PC-3 (cell line): ENCODE measurements at regions not wholly inside any gene's neighbourhood (a gene's known extent, or its start where the extent isn't known, plus 50 kb on each side); places are given as distances from the start of the nearest gene placed in this dataset.

Experiments used
- ATAC-seq: fragments of 200-7000 bp; cut with Tn5 transposase; 2 replicates; pipeline ENCODE4 v1.9.1; 2020; ENCODE audit warnings: mild to moderate bottlenecking, moderate library complexity
- BruUV-seq: library from RNA; stranded (reverse); fragments of 400-500 nt; replicated peaks from 2 replicates; lab custom pipeline; 2021; lab: Mats Ljungman, UMichigan
- CTCF ChIA-PET: fragments of 300-600 bp; sonication (Branson Sonifier 250); formaldehyde crosslinking; loops from one replicate; lab custom pipeline; 2022; ENCODE audit warnings: antibody characterized with exemption; lab: Charles Lee
- POLR2A ChIA-PET: fragments of 300-600 bp; sonication (Branson Sonifier 250); formaldehyde crosslinking; loops from one replicate; lab custom pipeline; 2022; ENCODE audit warnings: antibody characterized with exemption; ENCODE audit not compliant: unreplicated experiment; lab: Charles Lee
- DNase-seq: peaks from one replicate; pipeline ENCODE4 v3.0.0-alpha.2; 2015
- H2AFZ ChIP-seq: fragments of 300-600 bp; sonication (generic); 2 replicates; pipeline ENCODE4 v1.6.0; 2016; ENCODE audit warnings: antibody characterized with exemption, low read length
- H3F3A ChIP-seq: fragments of 300-600 bp; sonication (generic); one replicate; pipeline ENCODE4 v1.6.0; 2017; ENCODE audit warnings: antibody characterized with exemption, low read length, control low read depth, mild to moderate bottlenecking; ENCODE audit not compliant: unreplicated experiment
- H3K27ac ChIP-seq: fragments of 300-600 bp; sonication (generic); 2 replicates; pipeline ENCODE4 v1.5.1; 2016; ENCODE audit warnings: mild to moderate bottlenecking, low read length
- H3K27me3 ChIP-seq: fragments of 300-600 bp; sonication (generic); 2 replicates; pipeline ENCODE4 v1.6.1; 2016; ENCODE audit warnings: low read length, mixed read lengths
- H3K36me3 ChIP-seq: fragments of 300-600 bp; sonication (generic); 2 replicates; pipeline ENCODE4 v1.6.1; 2016; ENCODE audit warnings: low read depth, mixed run types, low read length, mixed read lengths
- H3K4me1 ChIP-seq: fragments of 300-600 bp; sonication (generic); 2 replicates; pipeline ENCODE4 v1.5.1; 2016; ENCODE audit warnings: low read length; ENCODE audit not compliant: insufficient read depth
- H3K4me2 ChIP-seq: fragments of 300-600 bp; sonication (generic); 2 replicates; pipeline ENCODE4 v1.6.0; 2016; ENCODE audit warnings: low read length
- H3K4me3 ChIP-seq: fragments of 300-600 bp; sonication (generic); 2 replicates; pipeline ENCODE4 v1.5.1; 2016; ENCODE audit warnings: mild to moderate bottlenecking, low read length, mixed read lengths
- H3K79me2 ChIP-seq: fragments of 300-600 bp; sonication (generic); 2 replicates; pipeline ENCODE4 v1.6.1; 2017; ENCODE audit warnings: low read length, mixed read lengths
- H3K9ac ChIP-seq: fragments of 300-600 bp; sonication (generic); 2 replicates; pipeline ENCODE4 v1.6.0; 2016; ENCODE audit warnings: mild to moderate bottlenecking, low read length
- H3K9me2 ChIP-seq: fragments of 300-600 bp; sonication (generic); replicated peaks from 2 replicates; pipeline ENCODE4 v1.6.1; 2016; ENCODE audit warnings: mixed run types, low read length, mixed read lengths
- H3K9me3 ChIP-seq: fragments of 300-600 bp; sonication (generic); 2 replicates; pipeline ENCODE4 v1.6.1; 2016; ENCODE audit warnings: low read length, mixed read lengths
- H4K20me1 ChIP-seq: fragments of 300-600 bp; sonication (generic); 2 replicates; pipeline ENCODE4 v1.6.1; 2016; ENCODE audit warnings: low read length, mixed read lengths
- CTCF ChIP-seq: fragments of 300-600 bp; sonication (generic); conservative IDR thresholded peaks from 2 replicates; pipeline ENCODE4 v1.5.1; 2017; ENCODE audit warnings: antibody characterized with exemption, low read depth, mild to moderate bottlenecking, low read length
- EZH2 ChIP-seq: fragments of 300-600 bp; sonication (generic); IDR thresholded peaks from one replicate; pipeline ENCODE4 v1.6.1; 2017; ENCODE audit warnings: antibody characterized with exemption, mild to moderate bottlenecking, low read length; ENCODE audit not compliant: unreplicated experiment
- EZH2phosphoT487 ChIP-seq: fragments of 300-600 bp; sonication (generic); IDR thresholded peaks from 2 replicates; pipeline ENCODE4 v1.6.1; 2018; ENCODE audit warnings: mild to moderate bottlenecking, antibody characterized with exemption, low read length, borderline replicate concordance
- intact Hi-C: fragments of 100-400 bp; cut with micrococcal nuclease; formaldehyde crosslinking; loops from 2 replicates; pipeline ENCODE4 v1.9.0; 2023

GRCh38 chr21:27462726-27463125 lies 495.8 kb upstream of the ADAMTS5 start:
- ATAC-seq: no peak
- BruUV-seq: no TSS peak
- CTCF ChIA-PET: no interaction called here
- Histone ChIP-seq H3K79me2 (no peaks in the 10 kb centered on the region), H4K20me1 (no peaks in the 10 kb centered on the region), H3K9me2 (no peaks in the 10 kb centered on the region), H2AFZ (no peak overlapping the region), H3K4me3 (no peak overlapping the region), H3K27ac (no peak overlapping the region), H3K9ac (no peak overlapping the region), H3K36me3 (no peaks in the 10 kb centered on the region), H3F3A (no peaks in the 10 kb centered on the region), H3K4me2 (no peak overlapping the region), H3K9me3 (peaks cover 13% of the 10 kb centered on the region), H3K27me3 (no peaks in the 10 kb centered on the region), H3K4me1 (no peaks in the 10 kb centered on the region)
- intact Hi-C loops: no loop called here
- TF ChIP-seq CTCF (no peak), EZH2phosphoT487 (no peak), EZH2 (no peak)
- POLR2A ChIA-PET: no interaction called here
- DNase-seq: no peak

- H3K4me1 ChIP-seq: no peaks in the 10 kb centered on the region
- H3K4me3 ChIP-seq: no peak overlapping the region
- H3F3A ChIP-seq: no peaks in the 10 kb centered on the region
- H3K4me2 ChIP-seq: no peak overlapping the region
- no peak for ATAC-seq
- intact Hi-C loops: no loop called here
- no peaks in the 10 kb centered on the region for H3K27me3 ChIP-seq
- no peak for DNase-seq
- ChIA-PET CTCF (no interaction called here), POLR2A (no interaction called here)
- H3K79me2 ChIP-seq: no peaks in the 10 kb centered on the region
- H3K36me3 ChIP-seq: no peaks in the 10 kb centered on the region
- no TSS peak for BruUV-seq
- no peaks in the 10 kb centered on the region for H4K20me1 ChIP-seq
- H3K27ac ChIP-seq: no peak overlapping the region
- H3K9me2 ChIP-seq: no peaks in the 10 kb centered on the region
- no peak overlapping the region for H2AFZ ChIP-seq
- no peak overlapping the region for H3K9ac ChIP-seq
- 0 out of 2 replicates have a peak, but pooled peaks cover 4% of the 10 kb centered on the region for H3K9me3 ChIP-seq
- TF ChIP-seq EZH2 (no peak), CTCF (no peak), EZH2phosphoT487 (no peak)
Measured at GRCh38 chr21:27454234-27454633, 487.3 kb upstream of the ADAMTS5 start.

GRCh38 chr21:27451116-27451515 lies 484.2 kb upstream of the ADAMTS5 start:
- no peaks in the 10 kb centered on the region for H3K4me1 ChIP-seq
- CTCF ChIA-PET: no interaction called here
- no peak for DNase-seq
- no peak overlapping the region for H3K27ac ChIP-seq
- H3F3A ChIP-seq: no peaks in the 10 kb centered on the region
- H3K4me2 ChIP-seq: no peak overlapping the region
- POLR2A ChIA-PET: interaction anchor here (0.7 kb wide), 1 partner anchor 570 kb away, joined by 3 read pairs; no protein-coding TSS in a partner anchor
- no peak for TF ChIP-seq EZH2
- H3K9me3 ChIP-seq: peaks cover 11% of the 10 kb centered on the region; the same call in 1 of the 2 replicates
- no peak overlapping the region for H3K4me3 ChIP-seq
- no peak for ATAC-seq
- no peaks in the 10 kb centered on the region for H3K27me3 ChIP-seq
- H3K9me2 ChIP-seq: no peaks in the 10 kb centered on the region
- H3K79me2 ChIP-seq: no peaks in the 10 kb centered on the region
- no peaks in the 10 kb centered on the region for H4K20me1 ChIP-seq
- BruUV-seq: no TSS peak
- no peaks in the 10 kb centered on the region for H3K36me3 ChIP-seq
- H3K9ac ChIP-seq: no peak overlapping the region
- intact Hi-C loops: no loop called here
- no peak overlapping the region for H2AFZ ChIP-seq
